ENCODE measurements at regions not wholly inside any gene's neighbourhood (a gene's known extent, or its start where the extent isn't known, plus 50 kb on each side); places are given as distances from the start of the nearest gene placed in this dataset.
A peak's percentile ranks its signal among the peaks of the same experiment; 100 is the strongest.

DNA sequence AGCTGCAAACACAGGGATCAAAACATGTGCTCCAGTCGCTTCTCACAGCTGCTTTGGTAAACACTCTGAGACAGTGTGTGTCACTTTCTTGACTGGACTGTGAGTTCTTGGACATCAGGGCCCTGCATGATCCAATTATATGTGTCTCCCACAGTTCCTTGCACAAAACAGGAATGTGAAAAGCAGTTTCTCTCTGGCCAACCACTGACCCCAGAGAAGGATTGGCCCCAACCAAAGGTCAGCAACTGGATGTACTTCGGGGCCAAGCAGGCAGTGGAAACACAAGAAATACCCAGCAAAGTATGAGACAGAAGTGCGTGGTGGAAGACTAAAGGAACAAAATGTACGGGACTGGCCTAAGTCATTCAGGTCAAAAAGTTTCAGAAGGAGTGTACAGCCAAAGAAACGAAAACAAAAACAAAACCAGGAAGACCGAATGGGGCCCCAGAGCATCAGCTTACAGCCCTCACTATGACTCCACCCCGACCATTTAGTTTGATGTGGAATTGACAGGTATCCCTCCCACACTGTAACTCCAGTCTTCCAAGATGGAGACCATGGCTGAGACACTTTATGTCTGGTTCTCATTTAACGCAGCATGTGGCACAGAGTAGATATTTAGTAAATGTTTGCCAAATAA lies 76.7 kb upstream of the LPP start:
- Histone ChIP-seq H3K27me3 (ENCODE audit: control insufficient read depth in 3 of 3, insufficient read depth in 3 of 3, low read length in 3 of 3) (no peaks in the 10 kb centered on the region), H3K4me1 (ENCODE audit: control insufficient read depth in 3 of 3, insufficient read depth in 3 of 3, low read length in 3 of 3) (peaks cover 11% of the 10 kb centered on the region in 3 donors), H3K27ac (ENCODE audit: low read depth, low read length) (peak overlapping the region; percentile 23)

DNA sequence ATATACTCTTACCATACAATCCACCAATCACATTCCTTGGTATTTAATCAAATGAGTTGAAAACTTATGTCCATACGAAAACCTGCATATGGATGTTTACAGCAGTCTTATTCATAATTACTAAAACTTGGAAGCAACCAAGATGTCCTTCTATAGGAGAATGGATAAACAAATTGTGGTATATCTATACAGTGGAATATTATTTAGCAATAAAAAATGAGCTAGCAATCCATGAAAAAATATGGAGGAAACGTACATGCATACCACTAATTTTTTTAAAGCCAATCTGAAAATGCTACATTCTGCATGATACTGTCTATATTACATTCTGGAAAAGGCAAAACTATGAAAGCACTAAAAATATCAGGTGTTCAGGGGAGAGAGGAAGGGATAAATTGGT lies 73.9 kb upstream of the LPP start:
- Histone ChIP-seq H3K4me1 (ENCODE audit: control insufficient read depth in 3 of 3, insufficient read depth in 3 of 3, low read length in 3 of 3) (peaks cover 11 to 14% (median 14%) of the 10 kb centered on the region in 3 donors), H3K4me3 (ENCODE audit: low read length in 3 of 3) (no peak overlapping the region), H3K9me3 (ENCODE audit: control insufficient read depth in 3 of 3, low read length in 3 of 3) (no peaks in the 10 kb centered on the region), H3K27me3 (ENCODE audit: control insufficient read depth in 3 of 3, insufficient read depth in 3 of 3, low read length in 3 of 3) (no peaks in the 10 kb centered on the region), H3K9ac (ENCODE audit: low read depth in 1 of 3, low read length in 3 of 3) (no peak overlapping the region), H3K27ac (ENCODE audit: low read depth, low read length) (no peak overlapping the region), H3K36me3 (ENCODE audit: control insufficient read depth in 3 of 3, insufficient read depth in 3 of 3, low read length in 3 of 3) (no peaks in the 10 kb centered on the region)

More for the DNA sequence above, 76.7 kb upstream of the LPP start:
- Histone ChIP-seq H3K9me3 (ENCODE audit: control insufficient read depth in 3 of 3, low read length in 3 of 3) (no peaks in the 10 kb centered on the region), H3K9ac (ENCODE audit: low read depth in 1 of 3, low read length in 3 of 3) (no peak overlapping the region), H3K36me3 (ENCODE audit: control insufficient read depth in 3 of 3, insufficient read depth in 3 of 3, low read length in 3 of 3) (no peaks in the 10 kb centered on the region), H3K4me3 (ENCODE audit: low read length in 3 of 3) (no peak overlapping the region)

- H3K27ac ChIP-seq (ENCODE audit: low read depth, low read length): peak overlapping the region; percentile 56
- H3K4me3 ChIP-seq (ENCODE audit: low read length in 3 of 3): no peak overlapping the region
- H3K36me3 ChIP-seq (ENCODE audit: control insufficient read depth in 3 of 3, insufficient read depth in 3 of 3, low read length in 3 of 3): no peaks in the 10 kb centered on the region
- no peaks in the 10 kb centered on the region for H3K9me3 ChIP-seq (ENCODE audit: control insufficient read depth in 3 of 3, low read length in 3 of 3)
- no peaks in the 10 kb centered on the region for H3K27me3 ChIP-seq (ENCODE audit: control insufficient read depth in 3 of 3, insufficient read depth in 3 of 3, low read length in 3 of 3)
- H3K4me1 ChIP-seq (ENCODE audit: control insufficient read depth in 3 of 3, insufficient read depth in 3 of 3, low read length in 3 of 3): peaks cover 9 to 14% (median 10%) of the 10 kb centered on the region in 3 donors
- no peak overlapping the region for H3K9ac ChIP-seq (ENCODE audit: low read depth in 1 of 3, low read length in 3 of 3)
Observed at GRCh38 chr3:188082031-188082430, 71.9 kb upstream of the LPP start.

- H3K27ac ChIP-seq (ENCODE audit: low read depth, low read length): peak overlapping the region; percentile 16
- no peaks in the 10 kb centered on the region for H3K36me3 ChIP-seq (ENCODE audit: control insufficient read depth in 3 of 3, insufficient read depth in 3 of 3, low read length in 3 of 3)
Observed at GRCh38 chr3:188082450-188082849, 71.5 kb upstream of the LPP start.

GRCh38 chr3:188083011-188083410 lies 70.9 kb upstream of the LPP start:
- Histone ChIP-seq H3K9me3 (ENCODE audit: control insufficient read depth in 3 of 3, low read length in 3 of 3) (no peaks in the 10 kb centered on the region), H3K9ac (ENCODE audit: low read depth in 1 of 3, low read length in 3 of 3) (no peak overlapping the region), H3K36me3 (ENCODE audit: control insufficient read depth in 3 of 3, insufficient read depth in 3 of 3, low read length in 3 of 3) (no peaks in the 10 kb centered on the region), H3K27me3 (ENCODE audit: control insufficient read depth in 3 of 3, insufficient read depth in 3 of 3, low read length in 3 of 3) (no peaks in the 10 kb centered on the region), H3K4me1 (ENCODE audit: control insufficient read depth in 3 of 3, insufficient read depth in 3 of 3, low read length in 3 of 3) (peaks cover 7 to 11% (median 8%) of the 10 kb centered on the region in 3 donors), H3K27ac (ENCODE audit: low read depth, low read length) (peak overlapping the region; percentile 16), H3K4me3 (ENCODE audit: low read length in 3 of 3) (no peak overlapping the region)

More at GRCh38 chr3:188082450-188082849, 71.5 kb upstream of the LPP start:
- Histone ChIP-seq H3K4me1 (ENCODE audit: control insufficient read depth in 3 of 3, insufficient read depth in 3 of 3, low read length in 3 of 3) (peaks cover 7 to 12% (median 8%) of the 10 kb centered on the region in 3 donors), H3K9me3 (ENCODE audit: control insufficient read depth in 3 of 3, low read length in 3 of 3) (no peaks in the 10 kb centered on the region), H3K9ac (ENCODE audit: low read depth in 1 of 3, low read length in 3 of 3) (no peak overlapping the region), H3K27me3 (ENCODE audit: control insufficient read depth in 3 of 3, insufficient read depth in 3 of 3, low read length in 3 of 3) (no peaks in the 10 kb centered on the region), H3K4me3 (ENCODE audit: low read length in 3 of 3) (no peak overlapping the region)

DNA sequence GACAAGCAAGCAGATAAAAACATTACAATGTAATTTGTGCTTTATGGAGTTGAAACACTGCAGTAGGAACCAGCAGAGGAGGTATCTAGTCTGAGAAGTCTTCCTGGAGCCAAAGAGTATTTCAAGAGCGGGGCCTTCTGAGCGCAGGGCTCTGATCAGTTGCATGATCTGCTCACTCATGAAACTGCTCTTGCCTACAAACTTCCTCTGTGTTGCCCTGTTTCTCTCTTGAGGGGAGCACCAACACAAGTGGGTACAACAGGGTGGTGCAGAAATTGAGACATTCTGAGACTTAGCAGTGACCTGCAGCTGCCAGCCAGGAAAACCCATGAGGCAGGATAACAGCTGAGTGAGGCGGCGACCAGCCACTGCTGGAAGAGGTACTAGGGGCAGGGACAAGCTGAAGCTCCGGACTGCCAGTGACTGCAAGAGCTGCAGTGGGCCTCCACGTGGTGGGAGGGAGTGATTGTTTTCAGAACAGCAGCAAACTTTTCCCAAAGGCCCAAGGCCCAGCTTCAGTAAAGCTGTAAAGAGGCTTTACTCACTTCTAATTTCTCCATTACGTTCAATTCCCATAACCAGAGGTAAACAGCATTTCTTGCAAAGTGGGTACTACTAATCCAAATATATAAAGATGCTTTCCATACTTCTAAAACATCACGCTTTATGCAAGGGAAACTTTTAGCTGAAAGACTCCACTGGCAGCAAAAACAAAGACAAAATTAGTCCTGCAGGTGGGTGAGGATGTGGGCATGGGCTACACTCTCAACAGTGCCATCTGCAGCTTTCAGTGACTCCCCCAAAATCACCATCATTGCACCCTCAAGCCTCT lies 69.0 kb upstream of the LPP start:
- Histone ChIP-seq H3K9me3 (ENCODE audit: control insufficient read depth in 3 of 3, low read length in 3 of 3) (no peaks in the 10 kb centered on the region), H3K4me1 (ENCODE audit: control insufficient read depth in 3 of 3, insufficient read depth in 3 of 3, low read length in 3 of 3) (peaks cover 7 to 11% (median 8%) of the 10 kb centered on the region in 3 donors), H3K27ac (ENCODE audit: low read depth, low read length) (no peak overlapping the region), H3K27me3 (ENCODE audit: control insufficient read depth in 3 of 3, insufficient read depth in 3 of 3, low read length in 3 of 3) (no peaks in the 10 kb centered on the region), H3K9ac (ENCODE audit: low read depth in 1 of 3, low read length in 3 of 3) (no peak overlapping the region), H3K36me3 (ENCODE audit: control insufficient read depth in 3 of 3, insufficient read depth in 3 of 3, low read length in 3 of 3) (no peaks in the 10 kb centered on the region), H3K4me3 (ENCODE audit: low read length in 3 of 3) (no peak overlapping the region)

DNA sequence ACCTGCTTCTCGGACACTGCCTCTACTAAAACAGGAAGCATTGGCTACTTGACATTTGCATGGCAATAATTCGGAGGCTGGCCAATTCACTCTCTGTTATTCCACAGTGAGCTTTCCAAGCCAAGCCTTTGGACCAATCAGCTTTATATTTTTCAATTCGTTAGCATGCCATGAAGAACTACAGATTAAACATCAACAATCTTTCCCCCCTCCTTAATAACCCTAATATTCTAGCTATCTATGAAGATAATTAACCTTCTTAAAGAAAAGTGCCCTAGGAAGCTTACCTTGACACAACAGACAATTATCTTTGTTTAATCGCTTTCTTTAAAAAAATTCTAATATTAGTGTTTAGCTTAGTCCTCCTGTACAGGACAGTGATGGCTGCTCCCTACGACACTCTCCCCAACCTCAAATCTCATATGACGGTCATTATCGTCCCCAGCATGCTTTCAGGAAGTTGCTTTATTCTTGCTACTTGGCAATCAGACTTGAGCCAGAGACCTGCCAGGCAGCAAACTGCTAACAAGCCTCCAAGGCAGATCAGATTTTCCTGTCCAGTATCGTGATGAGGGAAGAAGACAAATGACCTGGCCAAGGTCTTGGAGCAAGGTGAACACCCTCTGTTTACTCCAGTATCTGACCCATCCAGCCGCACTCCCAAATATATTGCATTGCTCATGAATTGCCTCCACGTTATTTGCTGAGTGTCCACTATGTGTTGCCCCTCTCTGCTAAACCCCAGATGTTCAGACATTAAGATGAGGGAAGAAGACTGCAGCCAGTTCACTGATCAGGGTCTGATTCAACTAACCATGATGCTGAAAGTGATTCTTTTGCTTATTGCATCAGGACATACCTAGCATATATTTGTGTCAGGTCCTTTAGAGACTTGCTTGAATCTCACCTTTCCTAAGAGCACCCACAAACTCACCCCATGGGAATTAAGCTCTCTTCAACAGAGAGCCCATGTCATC lies 68.1 kb upstream of the LPP start:
- Histone ChIP-seq H3K27ac (ENCODE audit: low read depth, low read length) (no peak overlapping the region), H3K4me3 (ENCODE audit: low read length in 3 of 3) (no peak overlapping the region), H3K9me3 (ENCODE audit: control insufficient read depth in 3 of 3, low read length in 3 of 3) (no peaks in the 10 kb centered on the region), H3K4me1 (ENCODE audit: control insufficient read depth in 3 of 3, insufficient read depth in 3 of 3, low read length in 3 of 3) (peaks cover 7 to 11% (median 8%) of the 10 kb centered on the region in 3 donors), H3K9ac (ENCODE audit: low read depth in 1 of 3, low read length in 3 of 3) (no peak overlapping the region), H3K27me3 (ENCODE audit: control insufficient read depth in 3 of 3, insufficient read depth in 3 of 3, low read length in 3 of 3) (no peaks in the 10 kb centered on the region), H3K36me3 (ENCODE audit: control insufficient read depth in 3 of 3, insufficient read depth in 3 of 3, low read length in 3 of 3) (no peaks in the 10 kb centered on the region)

GRCh38 chr3:188088948-188089685 lies 64.8 kb upstream of the LPP start:
- Histone ChIP-seq H3K4me3 (ENCODE audit: low read length in 3 of 3) (no peak overlapping the region), H3K9ac (ENCODE audit: low read depth in 1 of 3, low read length in 3 of 3) (no peak overlapping the region), H3K27me3 (ENCODE audit: control insufficient read depth in 3 of 3, insufficient read depth in 3 of 3, low read length in 3 of 3) (no peaks in the 10 kb centered on the region), H3K36me3 (ENCODE audit: control insufficient read depth in 3 of 3, insufficient read depth in 3 of 3, low read length in 3 of 3) (no peaks in the 10 kb centered on the region), H3K9me3 (ENCODE audit: control insufficient read depth in 3 of 3, low read length in 3 of 3) (no peaks in the 10 kb centered on the region), H3K27ac (ENCODE audit: low read depth, low read length) (no peak overlapping the region), H3K4me1 (ENCODE audit: control insufficient read depth in 3 of 3, insufficient read depth in 3 of 3, low read length in 3 of 3) (peaks cover 7 to 11% (median 8%) of the 10 kb centered on the region in 3 donors)

GRCh38 chr3:188090620-188091309 lies 63.2 kb upstream of the LPP start:
- H3K9me3 ChIP-seq (ENCODE audit: control insufficient read depth in 3 of 3, low read length in 3 of 3): no peaks in the 10 kb centered on the region
- no peak overlapping the region for H3K4me3 ChIP-seq (ENCODE audit: low read length in 3 of 3)
- no peaks in the 10 kb centered on the region for H3K36me3 ChIP-seq (ENCODE audit: control insufficient read depth in 3 of 3, insufficient read depth in 3 of 3, low read length in 3 of 3)
- peaks cover 0 to 6% (median 5%) of the 10 kb centered on the region in 3 donors for H3K4me1 ChIP-seq (ENCODE audit: control insufficient read depth in 3 of 3, insufficient read depth in 3 of 3, low read length in 3 of 3)
- H3K27ac ChIP-seq (ENCODE audit: low read depth, low read length): no peak overlapping the region
- no peak overlapping the region for H3K9ac ChIP-seq (ENCODE audit: low read depth in 1 of 3, low read length in 3 of 3)
- H3K27me3 ChIP-seq (ENCODE audit: control insufficient read depth in 3 of 3, insufficient read depth in 3 of 3, low read length in 3 of 3): no peaks in the 10 kb centered on the region

All from skeletal muscle tissue (tissue), 3 donors.